Upper lobe of right lung (tissue), 1 donor: ENCODE measurements at regions not wholly inside any gene's neighbourhood (a gene's known extent, or its start where the extent isn't known, plus 50 kb on each side); places are given as distances from the start of the nearest gene placed in this dataset.

Experiments used
- ATAC-seq: fragments of 200-7000 bp; cut with Tn5 transposase; one replicate; pipeline ENCODE4 v1.9.1; 2020; ENCODE audit warnings: mild to moderate bottlenecking, moderate library complexity
- DNase-seq: peaks from one replicate; pipeline ENCODE4 v3.0.0-alpha.2; 2020
- H3K27ac ChIP-seq: fragments of 200-600 bp; one replicate; pipeline ENCODE4 v1.8.0; 2022
- H3K27me3 ChIP-seq: fragments of 200-600 bp; one replicate; pipeline ENCODE4 v1.8.0; 2022; ENCODE audit warnings: mild to moderate bottlenecking
- H3K36me3 ChIP-seq: fragments of 200-600 bp; one replicate; pipeline ENCODE4 v1.8.0; 2022
- H3K4me1 ChIP-seq: fragments of 200-600 bp; one replicate; pipeline ENCODE4 v1.8.0; 2022
- H3K4me3 ChIP-seq: fragments of 200-600 bp; one replicate; pipeline ENCODE4 v1.8.0; 2022; ENCODE audit warnings: mild to moderate bottlenecking
- H3K9me3 ChIP-seq: fragments of 200-600 bp; one replicate; pipeline ENCODE4 v1.8.0; 2022
- CTCF ChIP-seq: fragments of 200-600 bp; IDR thresholded peaks from one replicate; pipeline ENCODE4 v1.8.0; 2022; ENCODE audit warnings: antibody characterized with exemption
- intact Hi-C: fragments of 100-400 bp; cut with DNase I; formaldehyde crosslinking; loops from one replicate; pipeline ENCODE4 v1.11.0; 2022
- donor health status: DM: no; HTN: yes; CAD: no; lungs with severe emphysema.

GRCh38 chr18:56462276-56462675 lies 176.1 kb downstream of the TXNL1 start:
- Histone ChIP-seq H3K4me3 (no peak overlapping the region), H3K9me3 (no peaks in the 10 kb centered on the region)
- intact Hi-C loops, result no loop called here

GRCh38 chr18:56461151-56461550 lies 177.2 kb downstream of the TXNL1 start:
- no peak overlapping the region for H3K27ac ChIP-seq
- TF ChIP-seq CTCF, result no peak
- no peak for ATAC-seq

More at GRCh38 chr18:56462276-56462675, 176.1 kb downstream of the TXNL1 start:
- no peak for TF ChIP-seq CTCF
- DNase-seq (no peak), ATAC-seq (no peak)
- H3K27ac ChIP-seq, result no peak overlapping the region
- H3K27me3 ChIP-seq, result no peaks in the 10 kb centered on the region
- no peaks in the 10 kb centered on the region for H3K4me1 ChIP-seq
- no peaks in the 10 kb centered on the region for H3K36me3 ChIP-seq

GRCh38 chr18:56460581-56460980 lies 177.8 kb downstream of the TXNL1 start:
- no peak for TF ChIP-seq CTCF
- Histone ChIP-seq H3K36me3 (no peaks in the 10 kb centered on the region), H3K27me3 (no peaks in the 10 kb centered on the region), H3K9me3 (no peaks in the 10 kb centered on the region), H3K4me3 (no peak overlapping the region), H3K27ac (no peak overlapping the region), H3K4me1 (no peaks in the 10 kb centered on the region)
- DNase-seq (no peak), ATAC-seq (no peak)
- intact Hi-C loops, result no loop called here

More at GRCh38 chr18:56461151-56461550, 177.2 kb downstream of the TXNL1 start:
- H3K4me1 ChIP-seq, result no peaks in the 10 kb centered on the region
- intact Hi-C loops, result no loop called here
- H3K9me3 ChIP-seq, result no peaks in the 10 kb centered on the region
- H3K4me3 ChIP-seq, result no peak overlapping the region
- H3K36me3 ChIP-seq, result no peaks in the 10 kb centered on the region
- no peak for DNase-seq
- H3K27me3 ChIP-seq, result no peaks in the 10 kb centered on the region

- Histone ChIP-seq H3K4me1 (no peaks in the 10 kb centered on the region), H3K9me3 (no peaks in the 10 kb centered on the region), H3K4me3 (no peak overlapping the region), H3K36me3 (no peaks in the 10 kb centered on the region), H3K27me3 (no peaks in the 10 kb centered on the region), H3K27ac (no peak overlapping the region)
- ATAC-seq, result no peak
- no peak for TF ChIP-seq CTCF
- intact Hi-C loops, result no loop called here
- no peak for DNase-seq
Measured at GRCh38 chr18:56458770-56459712, 179.4 kb downstream of the TXNL1 start.

- H3K36me3 ChIP-seq, result no peaks in the 10 kb centered on the region
- TF ChIP-seq CTCF, result no peak
- H3K4me1 ChIP-seq, result no peaks in the 10 kb centered on the region
- H3K27me3 ChIP-seq, result no peaks in the 10 kb centered on the region
- H3K4me3 ChIP-seq, result no peak overlapping the region
- no peak overlapping the region for H3K27ac ChIP-seq
- intact Hi-C loops, result no loop called here
- DNase-seq (no peak), ATAC-seq (no peak)
- H3K9me3 ChIP-seq, result no peaks in the 10 kb centered on the region
Measured at GRCh38 chr18:56455874-56456273, 182.5 kb downstream of the TXNL1 start.
